Stimulated activated CD4-positive, alpha-beta T cell treated with anti-CD3 and anti-CD28 coated beads, Interleukin-4, amount 100 ng/mL, for 1 hour (primary cell): ENCODE measurements at regions not wholly inside any gene's neighbourhood (a gene's known extent, or its start where the extent isn't known, plus 50 kb on each side); places are given as distances from the start of the nearest gene placed in this dataset.
"Not testable (repeated sequence)": the region's sequence is repeated elsewhere in the genome, so short reads cannot be mapped to it uniquely, and the experiment has no call there.

Source experiments
- DNase-seq: peaks from one replicate; pipeline ENCODE4 v3.0.0-alpha.2; 2020

GRCh38 chr13:76703621-76704288, 182.4 kb downstream of the KCTD12 start:
- DNase-seq: no peak

GRCh38 chr13:76703216-76703615, 183.0 kb downstream of the KCTD12 start:
- DNase-seq: no peak

- DNase-seq: no peak
These were observed 188.9 kb downstream of the KCTD12 start for GRCh38 chr13:76697288-76697687.

GRCh38 chr13:76696370-76696769, 189.8 kb downstream of the KCTD12 start:
- no peak for DNase-seq

GRCh38 chr13:76693086-76693485, 193.1 kb downstream of the KCTD12 start:
- no peak for DNase-seq

GRCh38 chr13:76692346-76692745, 193.9 kb downstream of the KCTD12 start:
- DNase-seq: no peak

- no peak for DNase-seq
These were observed 195.6 kb downstream of the KCTD12 start for GRCh38 chr13:76690611-76691010.

GRCh38 chr13:76687467-76687866, 198.7 kb downstream of the KCTD12 start:
- no peak for DNase-seq

- DNase-seq: no peak
These were observed 200.3 kb downstream of the KCTD12 start for GRCh38 chr13:76685938-76686337.

- no peak for DNase-seq
These were observed 201.9 kb downstream of the KCTD12 start for GRCh38 chr13:76684336-76684735.

- DNase-seq: no peak
These were observed 202.4 kb downstream of the KCTD12 start for GRCh38 chr13:76683854-76684253.

- DNase-seq: no peak
These were observed 203.0 kb downstream of the KCTD12 start for GRCh38 chr13:76683168-76683567.

GRCh38 chr13:76680112-76680511, 206.1 kb downstream of the KCTD12 start:
- no peak for DNase-seq

GRCh38 chr13:76677043-76677442, 209.2 kb downstream of the KCTD12 start:
- no peak for DNase-seq

GRCh38 chr13:76672420-76672819, 213.8 kb downstream of the KCTD12 start:
- no peak for DNase-seq

- no peak for DNase-seq
These were observed 217.5 kb downstream of the KCTD12 start for GRCh38 chr13:76668716-76669115.

GRCh38 chr13:76668141-76668540, 218.1 kb downstream of the KCTD12 start:
- no peak for DNase-seq

GRCh38 chr13:76667551-76667950, 218.7 kb downstream of the KCTD12 start:
- DNase-seq: no peak

- DNase-seq: no peak
These were observed 222.4 kb downstream of the KCTD12 start for GRCh38 chr13:76663592-76664335.

- not testable (repeated sequence) for DNase-seq
These were observed 227.1 kb downstream of the KCTD12 start for GRCh38 chr13:76659074-76659473.

GRCh38 chr13:76656500-76656899, 229.7 kb downstream of the KCTD12 start:
- no peak for DNase-seq

- no peak for DNase-seq
These were observed 230.1 kb downstream of the KCTD12 start for GRCh38 chr13:76656056-76656455.

- no peak for DNase-seq
These were observed 231.9 kb downstream of the KCTD12 start for GRCh38 chr13:76654263-76654662.

GRCh38 chr13:76651286-76651685, 234.9 kb downstream of the KCTD12 start:
- no peak for DNase-seq

GRCh38 chr13:76647550-76647949, 238.7 kb downstream of the KCTD12 start:
- no peak for DNase-seq
